ENCODE measurements at regions not wholly inside any gene's neighbourhood (a gene's known extent, or its start where the extent isn't known, plus 50 kb on each side); places are given as distances from the start of the nearest gene placed in this dataset.

GRCh38 chr11:116413301-116414242 is 359.2 kb downstream of the BUD13 start:
- no peaks in the 10 kb centered on the region for H3K4me1 ChIP-seq (ENCODE audit: control insufficient read depth, insufficient read depth, low read length)
- intact Hi-C loops (cut with DNase I) = no loop called here
- no peak overlapping the region for H3K27ac ChIP-seq (ENCODE audit: low read length)
- no peak for DNase-seq
- H3K27me3 ChIP-seq (ENCODE audit: control insufficient read depth, insufficient read depth) = no peaks in the 10 kb centered on the region
- no peak overlapping the region for H3K4me3 ChIP-seq (ENCODE audit: low read length)
- H3K9me3 ChIP-seq (ENCODE audit: control insufficient read depth, low read length) = no peaks in the 10 kb centered on the region
- 92% methylated on average over 2 of the region's 2 CpGs for WGBS
- no peak for ATAC-seq

GRCh38 chr11:116412118-116412889 is 360.5 kb downstream of the BUD13 start:
- Histone ChIP-seq H3K4me3 (ENCODE audit: low read length) (no peak overlapping the region), H3K27me3 (ENCODE audit: control insufficient read depth, insufficient read depth) (no peaks in the 10 kb centered on the region), H3K9me3 (ENCODE audit: control insufficient read depth, low read length) (no peaks in the 10 kb centered on the region), H3K27ac (ENCODE audit: low read length) (no peak overlapping the region), H3K4me1 (ENCODE audit: control insufficient read depth, insufficient read depth, low read length) (no peaks in the 10 kb centered on the region)
- DNase-seq (no peak), ATAC-seq (no peak)
- 78% methylated on average over 6 of the region's 6 CpGs for WGBS
- intact Hi-C loops (cut with DNase I) = no loop called here

GRCh38 chr11:116409238-116409637 is 363.5 kb downstream of the BUD13 start:
- Histone ChIP-seq H3K27me3 (ENCODE audit: control insufficient read depth, insufficient read depth) (no peaks in the 10 kb centered on the region), H3K4me1 (ENCODE audit: control insufficient read depth, insufficient read depth, low read length) (no peaks in the 10 kb centered on the region), H3K27ac (ENCODE audit: low read length) (no peak overlapping the region), H3K4me3 (ENCODE audit: low read length) (no peak overlapping the region), H3K9me3 (ENCODE audit: control insufficient read depth, low read length) (no peaks in the 10 kb centered on the region)
- intact Hi-C loops (cut with DNase I) = no loop called here
- ATAC-seq (no peak), DNase-seq (no peak)
- 72% methylated on average over 4 of the region's 4 CpGs for WGBS

- intact Hi-C loops (cut with DNase I) = no loop called here
- Histone ChIP-seq H3K9me3 (ENCODE audit: control insufficient read depth, low read length) (no peaks in the 10 kb centered on the region), H3K4me1 (ENCODE audit: control insufficient read depth, insufficient read depth, low read length) (no peaks in the 10 kb centered on the region), H3K27ac (ENCODE audit: low read length) (no peak overlapping the region), H3K27me3 (ENCODE audit: control insufficient read depth, insufficient read depth) (no peaks in the 10 kb centered on the region), H3K4me3 (ENCODE audit: low read length) (no peak overlapping the region)
- DNase-seq = no peak
- 63% methylated on average over 1 of the region's 1 CpG for WGBS
- no peak for ATAC-seq
These were observed 366.7 kb downstream of the BUD13 start for GRCh38 chr11:116406042-116406441.

- Histone ChIP-seq H3K4me1 (ENCODE audit: control insufficient read depth, insufficient read depth, low read length) (peaks cover 2% of the 10 kb centered on the region), H3K27me3 (ENCODE audit: control insufficient read depth, insufficient read depth) (no peaks in the 10 kb centered on the region), H3K9me3 (ENCODE audit: control insufficient read depth, low read length) (no peaks in the 10 kb centered on the region), H3K27ac (ENCODE audit: low read length) (no peak overlapping the region), H3K4me3 (ENCODE audit: low read length) (no peak overlapping the region)
- no peak for ATAC-seq
- WGBS = 81% methylated on average over 3 of the region's 3 CpGs
- no peak for DNase-seq
- intact Hi-C loops (cut with DNase I) = no loop called here
These were observed 368.4 kb downstream of the BUD13 start for GRCh38 chr11:116404462-116404798.

GRCh38 chr11:116403794-116404461 is 368.9 kb downstream of the BUD13 start:
- no peak overlapping the region for H3K27ac ChIP-seq (ENCODE audit: low read length)
- no peak for DNase-seq
- no peak overlapping the region for H3K4me3 ChIP-seq (ENCODE audit: low read length)
- H3K4me1 ChIP-seq (ENCODE audit: control insufficient read depth, insufficient read depth, low read length) = peaks cover 2% of the 10 kb centered on the region
- no peaks in the 10 kb centered on the region for H3K27me3 ChIP-seq (ENCODE audit: control insufficient read depth, insufficient read depth)
- H3K9me3 ChIP-seq (ENCODE audit: control insufficient read depth, low read length) = no peaks in the 10 kb centered on the region
- intact Hi-C loops (cut with DNase I) = no loop called here
- no peak for ATAC-seq
- 69% methylated on average over 4 of the region's 4 CpGs for WGBS

GRCh38 chr11:116400081-116400480 is 372.7 kb downstream of the BUD13 start:
- DNase-seq (no peak), ATAC-seq (no peak)
- Histone ChIP-seq H3K27me3 (ENCODE audit: control insufficient read depth, insufficient read depth) (no peaks in the 10 kb centered on the region), H3K4me3 (ENCODE audit: low read length) (no peak overlapping the region), H3K27ac (ENCODE audit: low read length) (no peak overlapping the region), H3K9me3 (ENCODE audit: control insufficient read depth, low read length) (no peaks in the 10 kb centered on the region), H3K4me1 (ENCODE audit: control insufficient read depth, insufficient read depth, low read length) (peaks cover 2% of the 10 kb centered on the region)
- intact Hi-C loops (cut with DNase I) = no loop called here
- 59% methylated on average over 5 of the region's 5 CpGs for WGBS

GRCh38 chr11:116397602-116398084 is 375.1 kb downstream of the BUD13 start:
- 57% methylated on average over 4 of the region's 4 CpGs for WGBS
- Histone ChIP-seq H3K4me3 (ENCODE audit: low read length) (no peak overlapping the region), H3K4me1 (ENCODE audit: control insufficient read depth, insufficient read depth, low read length) (peaks cover 2% of the 10 kb centered on the region), H3K27me3 (ENCODE audit: control insufficient read depth, insufficient read depth) (no peaks in the 10 kb centered on the region), H3K9me3 (ENCODE audit: control insufficient read depth, low read length) (peaks cover 3% of the 10 kb centered on the region), H3K27ac (ENCODE audit: low read length) (no peak overlapping the region)
- intact Hi-C loops (cut with DNase I) = no loop called here
- DNase-seq (peak in 1 of 3 donors; percentile 40), ATAC-seq (no peak)

GRCh38 chr11:116396331-116396730 is 376.5 kb downstream of the BUD13 start:
- no peak overlapping the region for H3K4me3 ChIP-seq (ENCODE audit: low read length)
- ATAC-seq (no peak), DNase-seq (no peak)
- 51% methylated on average over 2 of the region's 2 CpGs for WGBS
- peaks cover 2% of the 10 kb centered on the region for H3K4me1 ChIP-seq (ENCODE audit: control insufficient read depth, insufficient read depth, low read length)
- no peak overlapping the region for H3K27ac ChIP-seq (ENCODE audit: low read length)
- H3K27me3 ChIP-seq (ENCODE audit: control insufficient read depth, insufficient read depth) = no peaks in the 10 kb centered on the region
- H3K9me3 ChIP-seq (ENCODE audit: control insufficient read depth, low read length) = peaks cover 3% of the 10 kb centered on the region
- intact Hi-C loops (cut with DNase I) = no loop called here

GRCh38 chr11:116394022-116394421 is 378.8 kb downstream of the BUD13 start:
- Histone ChIP-seq H3K27me3 (ENCODE audit: control insufficient read depth, insufficient read depth) (peaks cover 3% of the 10 kb centered on the region), H3K4me3 (ENCODE audit: low read length) (no peak overlapping the region), H3K4me1 (ENCODE audit: control insufficient read depth, insufficient read depth, low read length) (no peaks in the 10 kb centered on the region), H3K9me3 (ENCODE audit: control insufficient read depth, low read length) (peaks cover 3% of the 10 kb centered on the region), H3K27ac (ENCODE audit: low read length) (no peak overlapping the region)
- WGBS = 77% methylated on average over 3 of the region's 3 CpGs
- ATAC-seq (no peak), DNase-seq (no peak)
- intact Hi-C loops (cut with DNase I) = no loop called here

- intact Hi-C loops (cut with DNase I) = no loop called here
- 78% methylated on average over 3 of the region's 3 CpGs for WGBS
- no peak overlapping the region for H3K27ac ChIP-seq (ENCODE audit: low read length)
- DNase-seq (no peak), ATAC-seq (no peak)
- H3K4me1 ChIP-seq (ENCODE audit: control insufficient read depth, insufficient read depth, low read length) = no peaks in the 10 kb centered on the region
- no peak overlapping the region for H3K4me3 ChIP-seq (ENCODE audit: low read length)
- peaks cover 3% of the 10 kb centered on the region for H3K9me3 ChIP-seq (ENCODE audit: control insufficient read depth, low read length)
- H3K27me3 ChIP-seq (ENCODE audit: control insufficient read depth, insufficient read depth) = peaks cover 3% of the 10 kb centered on the region
These were observed 381.8 kb downstream of the BUD13 start for GRCh38 chr11:116390963-116391362.

Measured in right cardiac atrium (tissue), 5 donors.